IMR-90 (cell line): ENCODE measurements at regions not wholly inside any gene's neighbourhood (a gene's known extent, or its start where the extent isn't known, plus 50 kb on each side); places are given as distances from the start of the nearest gene placed in this dataset.

Source experiments
- ATAC-seq: fragments of 200-7000 bp; cut with Tn5 transposase; 2 replicates; pipeline ENCODE4 v1.9.1; 2020; ENCODE audit warnings: low read depth, mild to moderate bottlenecking, moderate library complexity
- BruUV-seq: library from RNA; stranded (reverse); fragments of 400-500 nt; replicated peaks from 2 replicates; lab custom pipeline; 2021; lab: Mats Ljungman, UMichigan
- CTCF ChIA-PET: fragments of 300-600 bp; formaldehyde crosslinking; extraction: SDS; loops from one replicate; lab custom pipeline; 2021; ENCODE audit warnings: antibody characterized with exemption; lab: Yijun Ruan, JAX
- POLR2A ChIA-PET: fragments of 300-600 bp; sonication (Branson Sonifier 250); formaldehyde crosslinking; loops from one replicate; lab custom pipeline; 2022; ENCODE audit warnings: antibody characterized with exemption; ENCODE audit not compliant: unreplicated experiment; lab: Charles Lee
- DNase-seq: peaks from one replicate; pipeline ENCODE4 v3.0.0; 2013
- H2AFZ ChIP-seq: replicated peaks from 2 replicates; pipeline ENCODE3; 2013; ENCODE audit warnings: low read length, mild to moderate bottlenecking; ENCODE audit not compliant: poor library complexity
- H2AK5ac ChIP-seq: 2 replicates; pipeline ENCODE4 v1.6.1; 2013; ENCODE audit warnings: low read depth, low read length, inconsistent platforms
- H2AK9ac ChIP-seq: replicated peaks from 2 replicates; pipeline ENCODE3; 2013; ENCODE audit warnings: mild to moderate bottlenecking, low read depth, low read length, moderate library complexity; ENCODE audit not compliant: poor library complexity
- H2BK120ac ChIP-seq: 2 replicates; pipeline ENCODE4 v1.6.1; 2013; ENCODE audit warnings: low read depth, low read length, inconsistent platforms
- H2BK15ac ChIP-seq: 3 replicates; pipeline ENCODE4 v1.6.1; 2013; ENCODE audit warnings: low read depth, low read length, inconsistent platforms
- H2BK20ac ChIP-seq: 2 replicates; pipeline ENCODE4 v1.6.1; 2013; ENCODE audit warnings: low read depth, mild to moderate bottlenecking, inconsistent platforms, low read length, moderate library complexity
- H2BK5ac ChIP-seq: 2 replicates; pipeline ENCODE4 v1.6.1; 2013; ENCODE audit warnings: mild to moderate bottlenecking, low read depth, low read length, inconsistent platforms; ENCODE audit not compliant: poor library complexity, severe bottlenecking
- H3K14ac ChIP-seq: replicated peaks from 2 replicates; pipeline ENCODE4 v1.6.1; 2013; ENCODE audit warnings: low read depth, low read length, inconsistent platforms
- H3K18ac ChIP-seq: 2 replicates; pipeline ENCODE4 v1.6.1; 2013; ENCODE audit warnings: low read depth, low read length, control low read depth
- H3K23ac ChIP-seq: 2 replicates; pipeline ENCODE4 v1.6.1; 2013; ENCODE audit warnings: low read depth, low read length, inconsistent platforms
- H3K27ac ChIP-seq: 2 replicates; pipeline ENCODE4 v1.5.1; 2013; ENCODE audit warnings: mild to moderate bottlenecking, control low read depth, low read length; ENCODE audit not compliant: insufficient read depth
- H3K27me3 ChIP-seq: 2 replicates; pipeline ENCODE4 v1.6.1; 2013; ENCODE audit warnings: low read length; ENCODE audit not compliant: control insufficient read depth, insufficient read depth
- H3K36me3 ChIP-seq: 2 replicates; pipeline ENCODE4 v1.6.1; 2013; ENCODE audit warnings: low read length, mixed read lengths; ENCODE audit not compliant: control insufficient read depth, insufficient read depth
- H3K4ac ChIP-seq: 2 replicates; pipeline ENCODE4 v1.6.1; 2013; ENCODE audit warnings: low read depth, low read length, inconsistent platforms
- H3K4me1 ChIP-seq: 2 replicates; pipeline ENCODE4 v1.6.1; 2013; ENCODE audit warnings: low read length, mixed read lengths; ENCODE audit not compliant: control insufficient read depth, insufficient read depth
- H3K4me2 ChIP-seq: 2 replicates; pipeline ENCODE4 v1.6.1; 2013; ENCODE audit warnings: low read depth, mild to moderate bottlenecking, control low read depth, low read length, moderate library complexity
- H3K4me3 ChIP-seq: 2 replicates; pipeline ENCODE4 v1.5.1; 2013; ENCODE audit warnings: low read depth, mild to moderate bottlenecking, control low read depth, low read length, moderate library complexity; ENCODE audit not compliant: insufficient read depth
- H3K56ac ChIP-seq: 2 replicates; pipeline ENCODE4 v1.6.1; 2013; ENCODE audit warnings: low read length, inconsistent platforms; ENCODE audit not compliant: insufficient read depth; ENCODE audit errors: extremely low read depth
- H3K79me1 ChIP-seq, 2 experiments: 2 replicates each; pipeline ENCODE4 v1.6.1; 2013; ENCODE audit warnings: low read length in 2 of 2, inconsistent platforms in 1 of 2, low read depth in 1 of 2
- H3K9ac ChIP-seq: 2 replicates; pipeline ENCODE4 v1.6.1; 2013; ENCODE audit warnings: low read depth, low read length, control low read depth
- H3K9me1 ChIP-seq: 2 replicates; pipeline ENCODE4 v1.6.1; 2013; ENCODE audit warnings: low read length, inconsistent platforms; ENCODE audit not compliant: insufficient read depth
- H3K9me3 ChIP-seq: 2 replicates; pipeline ENCODE4 v1.6.1; 2013; ENCODE audit warnings: low read length; ENCODE audit not compliant: control insufficient read depth, insufficient read depth
- H4K20me1 ChIP-seq: 2 replicates; pipeline ENCODE4 v1.6.1; 2013; ENCODE audit warnings: low read length, inconsistent platforms; ENCODE audit not compliant: insufficient read depth
- H4K5ac ChIP-seq: 2 replicates; pipeline ENCODE4 v1.6.1; 2013; ENCODE audit warnings: mild to moderate bottlenecking, low read depth, low read length, control low read depth
- H4K8ac ChIP-seq, 2 experiments: 2 replicates each; pipeline ENCODE4 v1.6.1; 2013; ENCODE audit warnings: low read depth in 2 of 2, low read length in 2 of 2, control low read depth in 1 of 2, inconsistent platforms in 1 of 2
- H4K91ac ChIP-seq: 2 replicates; pipeline ENCODE4 v1.6.1; 2013; ENCODE audit warnings: low read depth, low read length, inconsistent platforms; ENCODE audit not compliant: insufficient read depth
- BHLHE40 ChIP-seq: fragments of 150-350 bp; IDR thresholded peaks from 2 replicates; pipeline ENCODE4 v1.6.1; 2016; ENCODE audit warnings: mild to moderate bottlenecking, low read depth, low read length
- CEBPB ChIP-seq: IDR thresholded peaks from 2 replicates; pipeline ENCODE4 v1.6.1; 2012; ENCODE audit warnings: low read depth, low read length, improper control_type of control experiment
- CHD1 ChIP-seq: IDR thresholded peaks from 2 replicates; pipeline ENCODE4 v1.6.1; 2012; ENCODE audit warnings: low read depth, low read length, improper control_type of control experiment
- FOS ChIP-seq: fragments of 150-350 bp; IDR thresholded peaks from 2 replicates; pipeline ENCODE4 v1.6.1; 2016; ENCODE audit warnings: low read depth, low read length
- MAFK ChIP-seq: IDR thresholded peaks from 2 replicates; pipeline ENCODE4 v1.6.1; 2012; ENCODE audit warnings: low read depth, low read length, improper control_type of control experiment
- MXI1 ChIP-seq: IDR thresholded peaks from 2 replicates; pipeline ENCODE4 v1.6.1; 2012; ENCODE audit warnings: low read depth, mild to moderate bottlenecking, low read length, moderate library complexity, borderline replicate concordance
- NFE2L2 ChIP-seq: fragments of 150-350 bp; IDR thresholded peaks from 2 replicates; pipeline ENCODE4 v1.6.1; 2016; ENCODE audit warnings: low read depth, mild to moderate bottlenecking, low read length
- POLR2A ChIP-seq: IDR thresholded peaks from 2 replicates; pipeline ENCODE4 v1.6.1; 2012; ENCODE audit warnings: mild to moderate bottlenecking, low read depth, low read length
- RAD21 ChIP-seq: IDR thresholded peaks from 2 replicates; pipeline ENCODE4 v1.6.1; 2012; ENCODE audit warnings: low read length, improper control_type of control experiment
- RCOR1 ChIP-seq: IDR thresholded peaks from 2 replicates; pipeline ENCODE4 v1.6.1; 2012; ENCODE audit warnings: mild to moderate bottlenecking, low read length, improper control_type of control experiment; ENCODE audit not compliant: insufficient replicate concordance
- RFX5 ChIP-seq: IDR thresholded peaks from 2 replicates; pipeline ENCODE4 v1.8.0; 2012; ENCODE audit warnings: low read depth, mild to moderate bottlenecking, low read length, moderate library complexity
- SMC3 ChIP-seq: fragments of 150-350 bp; IDR thresholded peaks from 2 replicates; pipeline ENCODE4 v1.6.1; 2016; ENCODE audit warnings: low read depth, mild to moderate bottlenecking, antibody characterized with exemption, low read length, moderate library complexity
- USF2 ChIP-seq: fragments of 150-350 bp; IDR thresholded peaks from 2 replicates; pipeline ENCODE4 v1.6.1; 2017; ENCODE audit warnings: mild to moderate bottlenecking, antibody characterized with exemption, low read length, low read depth
- WGBS, 2 experiments: methylation state at CpG; one replicate each; pipeline versions ENCODE4 v1.1.5 to v1.1.7; 2013; ENCODE audit warnings: missing lambda C conversion rate in 2 of 2; ENCODE audit not compliant: insufficient read length in 1 of 2; ENCODE audit errors: extremely low coverage in 2 of 2; 5-methylcytosine and 5-hydroxymethylcytosine counted together
- dilution Hi-C: fragments of 300-500 bp; cut with HindIII; formaldehyde crosslinking; loops from one replicate; pipeline ENCODE4 v1.14.3; 2018; ENCODE audit warnings: low sequenced_read_pairs; ENCODE audit not compliant: unreplicated experiment
- in situ Hi-C: fragments of 300-500 bp; cut with MboI; formaldehyde crosslinking; loops from 3 replicates; pipeline ENCODE4 v1.14.3; 2019; ENCODE audit warnings: low sequenced_read_pairs, inconsistent platforms, mixed read lengths
- intact Hi-C: fragments of 100-400 bp; cut with micrococcal nuclease; formaldehyde crosslinking; loops from 2 replicates; pipeline ENCODE4 v1.10.0; 2022
- TF ChIP-seq, protein P1 (sequence below): fragments of 150-350 bp; IDR thresholded peaks from 2 replicates; pipeline ENCODE4 v1.6.1; 2016; ENCODE audit warnings: low read depth, mild to moderate bottlenecking, low read length, moderate library complexity, borderline replicate concordance
- TF ChIP-seq, protein P2 (sequence below): conservative IDR thresholded peaks from 2 replicates; pipeline ENCODE4 v1.5.1; 2012; ENCODE audit warnings: mild to moderate bottlenecking, low read depth, low read length, improper control_type of control experiment

- DNase-seq (no peak), ATAC-seq (no peak)
- Histone ChIP-seq H3K9me1 (no peaks in the 10 kb centered on the region), H2BK20ac (no peak overlapping the region), H2AFZ (no peak overlapping the region), H3K56ac (no peak overlapping the region), H3K18ac (no peak overlapping the region), H3K27me3 (no peaks in the 10 kb centered on the region), H3K79me1 (no peaks in the 10 kb centered on the region), H3K9me3 (no peaks in the 10 kb centered on the region), H3K36me3 (no peaks in the 10 kb centered on the region), H4K5ac (no peak overlapping the region), H3K9ac (no peak overlapping the region), H2BK120ac (no peak overlapping the region), H4K8ac (no peak overlapping the region), H3K4me3 (no peak overlapping the region), H3K4me2 (no peak overlapping the region), H3K27ac (no peak overlapping the region), H2AK9ac (no peak overlapping the region), H3K14ac (no peak overlapping the region), H2BK15ac (no peak overlapping the region), H3K4me1 (no peaks in the 10 kb centered on the region), H3K4ac (no peak overlapping the region), H2BK5ac (no peak overlapping the region), H4K91ac (no peak overlapping the region), H4K20me1 (no peaks in the 10 kb centered on the region), H2AK5ac (no peak overlapping the region), H3K23ac (no peak overlapping the region)
- TF ChIP-seq RAD21 (no peak), FOS (no peak), CEBPB (no peak), MAFK (no peak), BHLHE40 (no peak), RFX5 (no peak), RCOR1 (no peak), CHD1 (no peak), USF2 (no peak), SMC3 (no peak), POLR2A (no peak), NFE2L2 (no peak), MXI1 (no peak)
- TF ChIP-seq, protein P1, sequence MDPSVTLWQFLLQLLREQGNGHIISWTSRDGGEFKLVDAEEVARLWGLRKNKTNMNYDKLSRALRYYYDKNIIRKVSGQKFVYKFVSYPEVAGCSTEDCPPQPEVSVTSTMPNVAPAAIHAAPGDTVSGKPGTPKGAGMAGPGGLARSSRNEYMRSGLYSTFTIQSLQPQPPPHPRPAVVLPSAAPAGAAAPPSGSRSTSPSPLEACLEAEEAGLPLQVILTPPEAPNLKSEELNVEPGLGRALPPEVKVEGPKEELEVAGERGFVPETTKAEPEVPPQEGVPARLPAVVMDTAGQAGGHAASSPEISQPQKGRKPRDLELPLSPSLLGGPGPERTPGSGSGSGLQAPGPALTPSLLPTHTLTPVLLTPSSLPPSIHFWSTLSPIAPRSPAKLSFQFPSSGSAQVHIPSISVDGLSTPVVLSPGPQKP = no peak
- TF ChIP-seq, protein P2, sequence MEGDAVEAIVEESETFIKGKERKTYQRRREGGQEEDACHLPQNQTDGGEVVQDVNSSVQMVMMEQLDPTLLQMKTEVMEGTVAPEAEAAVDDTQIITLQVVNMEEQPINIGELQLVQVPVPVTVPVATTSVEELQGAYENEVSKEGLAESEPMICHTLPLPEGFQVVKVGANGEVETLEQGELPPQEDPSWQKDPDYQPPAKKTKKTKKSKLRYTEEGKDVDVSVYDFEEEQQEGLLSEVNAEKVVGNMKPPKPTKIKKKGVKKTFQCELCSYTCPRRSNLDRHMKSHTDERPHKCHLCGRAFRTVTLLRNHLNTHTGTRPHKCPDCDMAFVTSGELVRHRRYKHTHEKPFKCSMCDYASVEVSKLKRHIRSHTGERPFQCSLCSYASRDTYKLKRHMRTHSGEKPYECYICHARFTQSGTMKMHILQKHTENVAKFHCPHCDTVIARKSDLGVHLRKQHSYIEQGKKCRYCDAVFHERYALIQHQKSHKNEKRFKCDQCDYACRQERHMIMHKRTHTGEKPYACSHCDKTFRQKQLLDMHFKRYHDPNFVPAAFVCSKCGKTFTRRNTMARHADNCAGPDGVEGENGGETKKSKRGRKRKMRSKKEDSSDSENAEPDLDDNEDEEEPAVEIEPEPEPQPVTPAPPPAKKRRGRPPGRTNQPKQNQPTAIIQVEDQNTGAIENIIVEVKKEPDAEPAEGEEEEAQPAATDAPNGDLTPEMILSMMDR = no peak
- ChIA-PET CTCF (no interaction called here), POLR2A (no interaction called here)
- in situ Hi-C loops (no loop called here), dilution Hi-C loops (no loop called here), intact Hi-C loops (no loop called here)
- WGBS, 2 experiments = no CpG with 5 or more reads among the region's 2 CpGs
- BruUV-seq = no TSS peak
Measured at GRCh38 chr2:16747689-16748088, 82.1 kb upstream of the CYRIA start.
